ENCODE measurements at regions not wholly inside any gene's neighbourhood (a gene's known extent, or its start where the extent isn't known, plus 50 kb on each side); places are given as distances from the start of the nearest gene placed in this dataset.

GRCh38 chr1:177746155-177746554, 223.7 kb downstream of the SEC16B start:
- no peak for TF ChIP-seq TAF1 (IDR thresholded peaks at IDR 0.05; ENCODE audit: borderline replicate concordance, low read depth, low read length)
- TF ChIP-seq POLR2A (IDR thresholded peaks at IDR 0.05; ENCODE audit: low read depth, low read length) = no peak
- TF ChIP-seq POLR2AphosphoS5 (IDR thresholded peaks at IDR 0.05; ENCODE audit: low read depth, low read length) = no peak

Measured in GM12892 (cell line).